Glomerular visceral epithelial cell (primary cell): ENCODE measurements at regions not wholly inside any gene's neighbourhood (a gene's known extent, or its start where the extent isn't known, plus 50 kb on each side); places are given as distances from the start of the nearest gene placed in this dataset.
"Not testable (repeated sequence)": the region's sequence is repeated elsewhere in the genome, so short reads cannot be mapped to it uniquely, and the experiment has no call there.

ENCODE experiments used
- DNase-seq: peaks from one replicate; pipeline ENCODE4 v3.0.0-alpha.2; 2016; ENCODE audit errors: extremely low spot score

DNA sequence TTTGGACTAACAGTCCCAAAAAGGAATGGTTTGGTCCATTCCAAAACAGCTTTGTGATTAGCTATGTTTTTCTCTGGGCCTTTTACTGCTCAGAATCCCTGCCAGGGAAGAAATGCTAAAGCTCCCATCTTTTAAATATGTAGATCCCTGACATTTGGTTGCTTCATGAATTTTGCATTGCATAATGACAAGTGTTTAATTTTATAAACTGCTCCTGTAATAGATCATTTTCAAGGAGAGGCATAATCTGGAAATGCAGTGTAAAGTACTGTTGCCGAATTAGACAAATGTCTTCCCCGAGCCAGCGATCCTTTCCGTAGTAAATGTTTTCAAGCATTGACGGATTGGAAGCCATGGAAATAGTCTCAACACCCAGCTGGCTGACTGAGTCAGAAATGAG is 291.3 kb upstream of the PRKD1 start:
- DNase-seq: no peak

DNA sequence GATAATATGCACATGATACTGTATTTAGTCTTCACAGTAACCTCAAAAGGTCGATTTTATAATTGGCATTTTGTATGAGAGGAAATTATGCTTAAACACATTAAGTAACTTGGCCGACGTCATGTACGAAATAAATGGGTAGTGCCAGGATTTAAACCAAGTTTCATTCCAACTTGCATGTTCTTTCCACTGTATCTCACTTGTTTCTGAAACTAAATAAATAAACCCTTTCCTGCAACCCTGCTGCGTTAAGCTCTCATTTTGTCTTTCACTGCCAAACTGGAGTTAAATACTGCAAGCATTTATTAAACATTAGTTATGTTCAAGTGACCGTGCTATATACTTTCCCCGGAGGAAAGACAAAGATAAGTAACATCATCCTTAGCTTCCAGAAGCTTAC is 293.9 kb upstream of the PRKD1 start:
- no peak for DNase-seq

DNA sequence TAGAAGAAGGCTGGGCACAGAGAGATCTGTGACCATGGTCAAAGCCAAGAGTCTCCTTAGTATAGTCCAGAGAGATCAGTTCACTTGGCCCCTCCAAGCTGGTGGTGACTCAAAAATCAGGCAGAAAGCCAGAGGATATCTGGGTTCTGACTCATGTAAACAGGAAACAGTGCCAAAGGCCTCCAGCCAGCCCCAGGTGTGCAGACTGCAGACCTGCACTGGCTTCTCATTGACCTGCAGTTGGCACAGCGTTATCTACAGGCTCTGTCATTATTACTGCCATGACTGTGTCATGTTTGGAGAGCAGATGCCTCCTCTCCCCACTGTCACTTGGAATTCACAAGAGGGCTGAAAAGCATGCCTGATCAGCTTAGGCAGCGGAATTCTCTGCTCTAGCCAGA is 295.7 kb upstream of the PRKD1 start:
- DNase-seq: peak; percentile 89

DNA sequence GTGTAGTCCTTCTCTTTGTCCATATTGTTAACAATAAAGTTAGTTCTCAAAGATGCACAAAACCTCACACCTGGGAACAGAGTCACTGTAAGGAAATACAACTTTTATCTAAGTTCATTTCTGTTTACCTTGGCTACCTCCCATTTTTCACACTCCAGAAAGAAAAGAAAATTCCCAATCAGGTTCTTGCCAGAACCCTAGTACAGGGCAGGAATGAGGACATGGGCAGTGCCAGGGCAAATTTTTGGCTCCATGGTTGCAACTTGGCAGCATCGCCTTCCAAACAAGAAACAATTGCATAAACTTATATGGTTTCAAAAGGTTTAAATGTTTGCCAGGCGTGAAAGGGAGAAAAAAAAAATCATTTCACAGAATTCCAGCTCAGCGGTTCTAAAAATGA is 296.3 kb upstream of the PRKD1 start:
- no peak for DNase-seq

DNA sequence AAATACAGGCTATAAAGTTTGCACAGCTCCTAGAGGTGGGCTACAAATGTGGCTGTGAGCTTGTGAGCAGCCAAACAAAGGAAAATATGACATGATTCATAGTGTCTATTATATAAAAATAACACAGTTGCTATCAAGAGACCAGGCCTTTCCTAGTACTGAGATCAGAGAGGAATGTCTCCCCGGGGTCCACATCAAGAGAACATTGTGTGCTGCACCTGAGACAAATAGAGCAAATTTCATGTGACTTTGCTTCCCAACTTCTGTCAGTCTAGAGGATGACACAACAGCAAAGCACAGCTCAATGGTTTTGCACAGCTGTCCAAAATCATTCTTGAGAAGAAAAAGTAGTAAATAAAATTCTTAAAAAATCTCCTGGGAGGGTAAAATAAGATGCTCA is 297.5 kb upstream of the PRKD1 start:
- no peak for DNase-seq

DNA sequence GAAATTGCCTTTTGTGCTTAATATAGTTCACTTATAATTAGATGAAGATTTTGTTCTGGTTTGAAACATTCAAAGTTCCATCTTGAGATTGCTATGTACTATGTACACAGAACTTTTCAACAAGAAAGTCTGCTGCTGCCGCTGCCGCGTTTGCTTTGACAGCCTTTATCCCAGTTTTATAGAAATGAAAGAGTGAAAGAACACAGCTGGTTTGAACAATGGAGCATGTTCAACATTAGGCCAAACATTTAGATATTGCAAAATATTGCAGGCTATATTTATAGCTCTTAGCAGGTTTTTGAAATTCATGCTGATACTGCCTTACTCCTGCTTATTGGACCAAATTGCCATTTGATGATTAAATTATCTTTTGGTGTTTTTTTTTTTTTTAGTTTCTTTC is 299.8 kb upstream of the PRKD1 start:
- no peak for DNase-seq

DNA sequence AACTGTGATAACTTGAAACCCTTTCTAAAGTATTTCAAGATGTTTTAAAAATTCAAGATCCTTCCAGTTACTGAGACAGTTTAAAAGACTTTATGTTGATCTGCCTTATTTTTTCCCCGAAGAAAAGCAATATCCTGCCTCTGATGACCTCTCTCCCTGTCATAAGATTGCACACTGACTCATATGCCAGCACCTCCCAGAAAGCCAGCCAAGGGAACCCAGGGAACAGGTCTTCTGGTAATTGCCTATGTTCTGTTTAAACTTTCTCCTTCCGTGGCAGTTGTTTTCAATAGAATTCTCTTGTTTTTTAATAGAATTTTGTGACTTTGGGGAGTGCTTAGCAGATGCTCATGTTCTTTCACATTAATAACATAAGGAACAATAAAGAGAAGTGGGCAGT is 300.2 kb upstream of the PRKD1 start:
- peak; percentile 54 for DNase-seq

DNA sequence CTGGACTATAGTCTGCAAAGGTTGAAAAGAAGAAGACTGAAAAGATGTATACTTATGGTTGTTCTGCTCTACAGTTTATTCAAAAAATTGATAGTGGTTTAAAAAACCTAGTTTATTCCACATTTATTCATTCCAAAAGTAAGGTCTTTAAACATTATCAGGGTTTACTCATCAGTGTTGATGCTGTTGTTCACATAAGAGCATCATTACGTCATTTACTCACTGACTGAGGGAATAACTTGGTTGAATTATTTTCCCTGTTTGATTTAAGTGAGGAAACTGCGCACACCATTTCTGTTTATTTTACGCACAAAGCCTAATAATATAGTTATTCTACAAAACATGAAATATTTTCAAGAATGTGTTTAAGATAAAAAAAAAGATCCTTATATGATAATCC is 303.1 kb upstream of the PRKD1 start:
- no peak for DNase-seq

DNA sequence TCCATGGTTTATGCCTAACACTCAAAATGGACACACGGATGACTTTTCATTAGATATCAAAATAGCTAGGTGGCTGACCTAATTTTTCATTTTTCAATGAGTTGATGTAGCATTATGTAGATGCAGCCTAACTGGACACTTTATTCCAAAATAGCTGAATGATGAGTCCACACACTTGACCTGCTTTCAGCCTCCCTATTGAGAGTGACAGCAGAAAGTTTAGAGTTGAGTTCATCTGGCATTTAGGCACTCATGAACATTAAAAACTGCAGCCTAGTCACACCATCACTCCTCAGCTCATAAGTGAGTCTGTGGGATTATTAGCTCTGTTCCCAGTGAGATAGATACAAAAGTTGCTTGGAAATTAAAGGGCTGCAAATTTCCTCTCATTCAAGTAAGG is 307.3 kb upstream of the PRKD1 start:
- no peak for DNase-seq

DNA sequence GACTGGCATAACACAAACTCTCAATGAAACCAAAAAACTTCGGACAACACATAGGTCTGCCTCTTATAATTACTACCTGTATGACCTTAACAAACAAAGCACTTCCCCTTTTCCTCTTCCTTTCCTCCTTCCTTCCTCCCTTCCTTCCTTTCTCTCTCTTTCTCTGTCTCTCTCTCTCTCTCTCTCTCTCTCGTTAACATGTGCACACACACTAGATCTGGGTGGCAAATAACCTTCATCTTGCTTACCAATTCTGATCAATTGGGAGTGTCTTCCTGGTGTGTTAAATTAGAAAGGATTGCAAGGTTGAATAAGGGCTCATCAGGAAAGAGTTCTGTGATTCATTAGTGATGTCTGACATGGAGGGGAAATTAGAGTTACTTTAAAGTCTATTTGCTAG is 307.8 kb upstream of the PRKD1 start:
- DNase-seq: no peak

DNA sequence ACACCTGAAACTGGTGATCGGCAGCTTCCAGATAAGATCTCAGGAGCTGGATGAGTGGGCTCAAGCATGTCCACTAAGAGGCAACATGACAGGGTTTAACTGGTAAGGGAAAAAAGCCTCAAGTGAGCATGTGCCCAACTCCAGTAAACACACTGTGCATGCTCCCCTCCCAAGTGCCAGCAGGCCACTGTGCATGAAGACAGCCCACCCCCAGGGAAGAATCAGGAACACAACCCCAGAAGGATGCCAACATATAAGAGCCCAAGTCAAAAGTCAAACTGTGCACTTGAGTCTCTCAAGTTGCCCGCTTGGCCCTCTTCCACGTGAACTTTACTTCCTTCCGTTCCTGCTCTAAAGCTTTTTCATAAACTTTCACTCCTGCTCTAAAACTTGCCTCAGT is 311.3 kb upstream of the PRKD1 start:
- no peak for DNase-seq

DNA sequence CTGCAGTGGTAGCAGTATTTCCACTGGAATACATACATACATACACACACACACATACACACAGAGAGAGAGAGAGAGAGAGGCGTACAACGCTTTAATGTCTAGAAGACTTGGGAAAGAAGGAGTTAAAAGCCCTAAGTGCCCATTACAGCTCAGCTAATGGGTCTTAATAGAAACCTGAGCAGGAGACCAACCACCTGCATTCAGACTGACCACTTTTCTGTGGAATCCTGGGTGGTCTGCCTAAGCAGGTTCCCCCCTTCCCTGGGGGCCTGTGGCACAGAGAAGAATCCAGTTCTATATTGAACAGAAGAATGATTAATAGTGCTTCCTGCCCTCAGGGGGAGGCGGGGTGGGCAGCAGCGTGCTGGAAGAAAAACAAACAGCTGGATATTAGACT is 312.4 kb upstream of the PRKD1 start:
- DNase-seq: no peak

DNA sequence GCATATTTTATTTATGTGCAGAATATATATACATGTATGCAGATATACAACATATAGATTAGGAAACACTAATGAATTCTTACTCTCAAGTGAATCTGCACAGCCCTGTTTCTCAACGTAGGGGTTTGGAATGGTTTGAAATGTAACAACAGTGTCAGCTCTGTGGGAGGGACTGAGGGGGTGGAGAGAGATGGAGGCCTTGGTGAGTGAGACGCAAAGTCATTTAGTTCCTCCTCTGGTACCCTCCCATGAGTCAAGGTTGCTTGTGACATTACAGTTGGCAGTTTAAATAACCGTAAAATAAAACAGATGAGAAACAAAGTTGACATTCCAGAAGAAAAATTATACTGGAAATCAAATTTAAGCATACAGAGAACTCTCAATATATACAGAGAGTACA is 313.0 kb upstream of the PRKD1 start:
- no peak for DNase-seq

DNA sequence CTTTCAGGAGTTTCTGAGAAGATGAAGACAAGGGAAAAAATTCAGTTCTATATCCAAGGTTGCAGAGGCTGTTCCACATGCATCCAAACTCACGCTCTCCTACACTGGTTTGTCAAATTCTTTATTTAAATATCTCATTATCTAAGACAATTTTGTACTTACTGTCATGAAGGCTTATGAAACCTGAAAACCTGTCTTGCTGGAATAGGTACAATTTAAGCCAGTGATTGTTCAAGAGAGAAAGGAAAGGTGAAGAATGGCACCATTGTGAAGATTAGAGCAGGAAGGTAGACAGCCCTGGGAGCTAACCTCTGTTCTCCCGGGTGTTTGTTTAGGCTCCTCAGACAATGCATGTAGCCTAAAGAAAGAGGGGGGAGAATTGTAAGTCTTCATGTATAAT is 315.1 kb upstream of the PRKD1 start:
- no peak for DNase-seq

DNA sequence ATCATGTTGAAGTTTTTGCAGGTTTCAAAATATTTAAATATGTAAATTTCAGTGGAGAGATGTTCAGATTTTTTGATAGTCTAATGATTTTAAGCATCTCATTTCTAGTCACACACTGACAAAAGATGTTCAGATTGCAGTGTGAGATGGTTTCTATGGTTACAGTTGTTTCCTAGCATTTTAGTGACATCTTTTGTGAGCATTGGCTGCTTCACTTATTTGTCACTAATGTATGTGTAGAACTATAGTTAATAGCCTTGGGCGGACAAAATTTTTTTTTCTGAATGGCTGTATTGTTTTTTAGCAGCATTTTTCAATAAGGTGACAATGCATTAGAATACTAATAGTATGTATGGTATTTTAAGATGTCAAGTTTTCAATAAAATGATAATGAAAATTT is 315.6 kb upstream of the PRKD1 start:
- no peak for DNase-seq

DNA sequence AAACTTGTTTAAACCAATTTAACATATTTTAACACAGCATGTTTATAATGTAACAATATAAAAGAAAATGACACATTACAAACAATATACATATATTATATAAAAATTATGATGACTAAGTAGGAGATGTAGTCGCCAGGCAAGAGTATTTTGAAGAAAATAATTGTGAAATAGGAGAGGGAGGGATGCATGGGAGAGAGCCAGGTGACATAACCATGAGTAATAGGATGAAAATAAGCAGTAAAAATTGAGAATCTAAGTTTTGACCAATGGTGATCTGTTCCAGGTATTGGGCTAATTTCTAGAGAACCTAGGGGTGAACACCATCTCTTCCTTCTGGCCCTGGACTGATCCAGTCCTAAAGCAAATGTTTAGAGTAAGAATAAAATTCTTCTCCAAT is 315.2 kb upstream of the G2E3 start:
- no peak for DNase-seq

DNA sequence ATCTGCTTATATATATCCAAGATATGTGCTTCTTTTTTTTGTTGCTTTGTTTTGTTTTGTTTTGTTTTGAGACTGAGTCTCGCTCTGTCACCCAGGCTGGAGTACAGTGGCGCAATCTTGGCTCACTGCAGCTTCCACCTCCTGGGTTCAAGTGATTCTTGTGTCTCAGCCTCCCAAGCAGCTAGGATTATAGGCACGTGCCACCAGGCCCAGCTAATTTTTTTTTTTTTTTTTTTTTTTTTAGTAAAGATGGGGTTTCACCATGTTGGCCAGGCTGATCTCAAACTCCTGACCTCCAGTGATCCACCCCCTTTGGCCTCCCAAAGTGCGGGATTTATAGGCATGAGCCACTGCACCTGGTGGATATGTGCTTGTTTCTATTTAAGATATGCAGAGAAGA is 314.6 kb upstream of the G2E3 start:
- DNase-seq: not testable (repeated sequence)

DNA sequence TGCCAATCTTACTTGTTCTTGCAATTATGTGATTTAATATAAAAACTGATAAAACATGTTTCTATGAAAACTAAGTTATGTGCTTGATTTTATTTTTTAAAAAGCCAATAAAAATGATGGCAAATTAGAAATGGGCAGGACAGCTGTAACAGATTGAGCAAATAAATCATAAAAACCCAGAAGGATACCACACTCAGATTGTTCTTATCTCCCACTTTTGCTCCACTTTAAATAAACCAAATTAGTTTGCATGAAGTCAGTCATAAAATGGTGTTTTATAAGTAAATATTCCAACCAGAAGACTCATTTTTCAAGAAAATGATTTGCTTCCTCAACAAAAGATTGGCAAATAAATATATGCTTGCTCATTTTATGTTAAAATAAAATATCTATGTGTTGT is 307.9 kb upstream of the G2E3 start:
- DNase-seq: no peak

DNA sequence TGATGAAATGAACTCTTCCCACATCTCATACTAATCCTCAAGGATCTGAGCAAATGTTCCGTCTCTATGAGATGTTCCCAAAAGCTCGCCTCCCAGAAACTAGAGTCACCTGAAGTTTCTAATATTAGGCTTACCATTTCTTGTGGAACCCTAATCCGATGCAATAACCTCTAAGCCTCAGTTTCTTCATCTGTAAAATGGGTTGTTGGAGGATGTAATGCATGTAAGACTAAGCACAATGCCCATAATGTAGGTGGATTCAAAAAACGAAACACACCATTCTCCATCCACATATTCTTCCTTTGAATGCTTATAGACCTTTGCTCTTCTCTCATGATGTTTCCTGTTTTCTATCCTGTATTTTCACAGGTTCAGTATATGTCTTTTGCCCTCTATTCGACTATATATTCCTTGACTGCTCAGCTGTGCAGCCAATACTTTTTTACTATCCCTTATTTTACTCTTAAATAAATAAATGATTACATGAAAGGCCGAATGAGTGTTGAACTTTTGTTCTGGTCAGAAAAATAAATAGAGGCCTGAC is 307.3 kb upstream of the G2E3 start:
- no peak for DNase-seq

DNA sequence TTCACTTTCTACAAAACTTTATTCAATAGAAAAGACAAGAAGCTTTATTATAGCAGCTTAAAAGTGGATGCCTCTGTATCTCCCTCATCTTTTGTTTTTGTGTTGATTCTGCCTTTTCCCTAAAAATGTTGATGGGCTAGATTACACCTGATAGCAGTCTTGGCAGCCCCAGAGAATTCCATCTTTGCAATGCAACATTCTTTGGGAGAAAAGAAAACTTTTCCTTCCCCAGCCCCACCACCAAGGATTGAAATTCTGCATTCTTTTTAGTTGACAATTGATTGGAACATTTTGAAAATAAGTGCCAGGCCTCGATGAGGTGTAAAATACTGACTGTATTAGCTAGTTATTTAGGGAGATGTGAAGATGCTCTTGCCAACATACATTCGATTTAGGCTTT is 306.8 kb upstream of the G2E3 start:
- DNase-seq: no peak

DNA sequence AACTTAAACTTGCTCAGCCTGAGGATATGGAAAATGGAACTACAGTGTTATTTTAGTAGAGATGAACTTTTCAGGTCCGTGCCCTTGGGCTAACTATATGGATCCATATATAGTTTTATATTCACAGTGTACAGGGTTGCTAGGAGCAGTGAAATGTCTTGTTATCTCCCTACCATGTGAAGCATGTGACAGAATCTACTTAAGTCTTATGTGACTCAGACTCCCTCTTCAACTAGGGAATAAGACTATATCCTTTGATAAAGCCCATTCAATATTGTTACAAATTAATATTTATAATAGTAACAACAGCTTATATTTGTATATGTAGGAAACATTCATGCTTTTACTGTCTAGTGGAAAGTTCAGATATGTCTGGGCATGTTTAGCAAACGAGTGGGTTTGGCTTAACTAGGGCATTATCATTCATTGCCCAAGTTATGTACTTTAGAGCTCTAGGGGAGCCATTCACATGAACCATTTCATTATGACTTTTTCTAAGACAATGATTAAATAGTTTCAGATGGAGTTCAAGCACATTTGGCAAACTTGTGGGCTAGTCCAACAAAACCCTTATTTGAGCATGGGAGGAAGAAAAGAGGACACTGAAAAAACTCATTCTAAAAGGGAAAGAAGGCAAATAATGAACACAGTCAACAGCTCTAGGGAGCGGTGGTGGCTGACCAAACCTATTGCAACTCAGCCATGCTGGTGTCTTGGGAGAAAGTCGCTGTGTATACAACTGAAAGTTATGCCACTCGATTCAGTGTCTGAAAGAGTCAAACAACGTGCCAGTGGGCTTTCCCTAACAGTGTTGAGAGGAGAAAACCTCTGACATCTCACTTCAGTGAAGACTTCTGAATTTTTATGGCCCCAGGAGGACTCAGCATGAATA is 305.9 kb upstream of the G2E3 start:
- no peak for DNase-seq

DNA sequence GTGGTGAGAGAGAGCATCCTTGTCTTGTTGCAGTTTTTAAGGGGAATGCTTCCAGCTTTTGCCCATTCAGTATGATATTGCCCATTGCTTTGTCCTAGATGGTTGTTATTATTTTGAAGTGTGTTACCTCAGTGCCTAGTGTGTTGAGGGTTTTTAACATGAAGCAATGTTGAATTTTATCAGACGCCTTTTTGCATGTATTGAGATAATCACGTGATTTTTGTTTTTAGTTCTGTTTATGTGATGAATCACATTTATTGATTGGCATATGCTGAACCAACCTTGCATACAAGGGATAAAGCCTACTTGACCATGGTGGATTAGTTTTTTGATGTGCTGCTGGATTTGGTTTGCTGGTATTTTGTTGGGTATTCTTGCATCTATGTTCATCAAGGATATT is 302.3 kb upstream of the G2E3 start:
- DNase-seq: no peak

DNA sequence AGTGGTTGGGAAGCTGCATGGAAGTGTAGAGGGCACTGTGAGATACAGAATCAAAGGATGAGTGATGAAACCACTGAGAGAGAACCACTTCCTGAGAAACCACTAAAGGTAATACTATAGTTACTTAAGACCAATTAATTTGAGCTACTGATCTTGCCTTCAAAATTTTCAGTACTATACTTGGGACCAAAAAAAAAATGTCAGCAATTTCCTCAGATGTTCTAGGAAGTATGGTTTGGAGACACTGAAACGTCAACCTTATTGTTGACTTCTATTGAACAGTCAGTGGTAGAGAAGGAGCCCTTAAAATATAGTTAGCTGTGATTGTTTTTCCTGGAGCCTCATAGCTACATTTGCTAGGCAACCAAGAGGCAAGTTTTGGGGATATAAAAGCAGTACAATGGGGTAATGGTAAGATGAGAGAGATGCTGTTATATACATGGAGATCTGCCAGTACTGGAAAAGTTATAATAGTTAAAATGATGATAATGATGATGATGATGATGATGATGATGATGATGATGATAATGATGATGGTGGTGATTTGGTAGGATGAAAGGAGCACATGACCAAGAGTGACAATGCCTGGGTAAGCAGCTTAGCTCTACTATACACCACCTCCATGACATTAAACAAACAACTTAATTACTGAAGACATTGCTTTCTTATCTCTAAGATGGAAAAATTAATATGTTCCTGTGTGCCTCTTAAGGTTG is 300.9 kb upstream of the G2E3 start:
- DNase-seq: no peak
